ENCODE measurements at regions not wholly inside any gene's neighbourhood (a gene's known extent, or its start where the extent isn't known, plus 50 kb on each side); places are given as distances from the start of the nearest gene placed in this dataset.

DNA sequence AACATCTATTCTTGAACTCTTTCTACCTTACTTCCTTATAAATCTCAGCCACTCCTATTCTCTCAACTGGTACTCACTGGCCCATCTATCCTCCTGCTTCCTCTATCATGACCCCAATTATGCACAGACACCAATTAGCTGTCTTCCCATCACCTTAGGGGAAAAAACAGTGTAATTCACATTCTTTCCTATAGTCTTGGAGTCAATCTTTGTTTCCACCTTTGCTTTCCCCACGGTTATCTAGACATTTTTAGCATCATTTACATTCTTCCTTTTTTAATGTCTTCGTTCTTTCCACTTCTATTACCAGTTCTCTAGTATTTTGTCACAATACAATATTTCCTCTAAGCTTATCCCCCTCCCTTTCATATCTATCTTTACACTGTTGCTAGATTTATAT lies 449.4 kb downstream of the TMEM38B start:
- TF ChIP-seq POLR2A (IDR thresholded peaks at IDR 0.05), result no peak
- TF ChIP-seq, protein P1, sequence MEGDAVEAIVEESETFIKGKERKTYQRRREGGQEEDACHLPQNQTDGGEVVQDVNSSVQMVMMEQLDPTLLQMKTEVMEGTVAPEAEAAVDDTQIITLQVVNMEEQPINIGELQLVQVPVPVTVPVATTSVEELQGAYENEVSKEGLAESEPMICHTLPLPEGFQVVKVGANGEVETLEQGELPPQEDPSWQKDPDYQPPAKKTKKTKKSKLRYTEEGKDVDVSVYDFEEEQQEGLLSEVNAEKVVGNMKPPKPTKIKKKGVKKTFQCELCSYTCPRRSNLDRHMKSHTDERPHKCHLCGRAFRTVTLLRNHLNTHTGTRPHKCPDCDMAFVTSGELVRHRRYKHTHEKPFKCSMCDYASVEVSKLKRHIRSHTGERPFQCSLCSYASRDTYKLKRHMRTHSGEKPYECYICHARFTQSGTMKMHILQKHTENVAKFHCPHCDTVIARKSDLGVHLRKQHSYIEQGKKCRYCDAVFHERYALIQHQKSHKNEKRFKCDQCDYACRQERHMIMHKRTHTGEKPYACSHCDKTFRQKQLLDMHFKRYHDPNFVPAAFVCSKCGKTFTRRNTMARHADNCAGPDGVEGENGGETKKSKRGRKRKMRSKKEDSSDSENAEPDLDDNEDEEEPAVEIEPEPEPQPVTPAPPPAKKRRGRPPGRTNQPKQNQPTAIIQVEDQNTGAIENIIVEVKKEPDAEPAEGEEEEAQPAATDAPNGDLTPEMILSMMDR (IDR thresholded peaks at IDR 0.05), result no peak

Measured in Peyer's patch (tissue), 4 donors.